Fibroblast of lung (primary cell): ENCODE measurements at regions not wholly inside any gene's neighbourhood (a gene's known extent, or its start where the extent isn't known, plus 50 kb on each side); places are given as distances from the start of the nearest gene placed in this dataset.

Experiments used
- DNase-seq, 2 donors: peaks; one replicate each; pipeline versions ENCODE4 v3.0.0 to v3.0.0-alpha.2; 2010; ENCODE audit warnings: low read depth in 2 of 2
- H2AFZ ChIP-seq: 2 replicates; pipeline ENCODE4 v1.5.1; 2012; ENCODE audit warnings: low read length, control low read depth, inconsistent platforms
- H3K27ac ChIP-seq: 2 replicates; pipeline ENCODE4 v1.5.1; 2011; ENCODE audit warnings: low read length, control low read depth; ENCODE audit not compliant: insufficient read depth
- H3K27me3 ChIP-seq: 2 replicates; pipeline ENCODE4 v1.5.1; 2011; ENCODE audit warnings: mild to moderate bottlenecking, low read length; ENCODE audit not compliant: control insufficient read depth, insufficient read depth
- H3K36me3 ChIP-seq: 2 replicates; pipeline ENCODE4 v1.5.1; 2011; ENCODE audit warnings: low read length; ENCODE audit not compliant: control insufficient read depth, insufficient read depth
- H3K4me1 ChIP-seq: 2 replicates; pipeline ENCODE4 v1.5.1; 2011; ENCODE audit warnings: low read length; ENCODE audit not compliant: control insufficient read depth, insufficient read depth; ENCODE audit errors: extremely low read depth
- H3K4me2 ChIP-seq: 2 replicates; pipeline ENCODE4 v1.5.1; 2011; ENCODE audit warnings: low read length, control low read depth; ENCODE audit not compliant: insufficient read depth; ENCODE audit errors: extremely low read depth
- H3K4me3 ChIP-seq, 4 experiments: fragments of 200-600 bp in 1 of 4; sonication (generic) in 1 of 4; replicated peaks in 1 of 4; 2 replicates each; pipeline ENCODE4 v1.5.1; 2011 to 2016; ENCODE audit warnings: low read length in 4 of 4, low read depth in 3 of 4, mild to moderate bottlenecking in 3 of 4, control low read depth in 2 of 4, inconsistent platforms in 1 of 4, mixed read lengths in 1 of 4; ENCODE audit not compliant: insufficient read depth in 1 of 4; ENCODE audit errors: control extremely low read depth in 1 of 4
- H3K79me2 ChIP-seq: 2 replicates; pipeline ENCODE4 v1.5.1; 2012; ENCODE audit warnings: mild to moderate bottlenecking, low read length, inconsistent platforms; ENCODE audit not compliant: control insufficient read depth, insufficient read depth
- H3K9ac ChIP-seq: 2 replicates; pipeline ENCODE4 v1.5.1; 2011; ENCODE audit warnings: mild to moderate bottlenecking, low read length, control low read depth; ENCODE audit not compliant: insufficient read depth
- H3K9me3 ChIP-seq: 2 replicates; pipeline ENCODE4 v1.5.1; 2012; ENCODE audit warnings: low read depth, low read length; ENCODE audit not compliant: control insufficient read depth, insufficient read depth
- H4K20me1 ChIP-seq: 2 replicates; pipeline ENCODE4 v1.5.1; 2011; ENCODE audit warnings: low read length; ENCODE audit not compliant: control insufficient read depth, insufficient read depth; ENCODE audit errors: extremely low read depth
- EZH2 ChIP-seq: IDR thresholded peaks from 2 replicates; pipeline ENCODE4 v1.5.1; 2012; ENCODE audit warnings: low read length, control low read depth, mild to moderate bottlenecking; ENCODE audit errors: missing control alignments
- TF ChIP-seq, protein P1 (sequence below), 2 donors: IDR thresholded peaks in 1 of 2; conservative IDR thresholded peaks in 1 of 2; 1 replicate in 1 of 2; 2 replicates in 1 of 2; pipeline ENCODE4 v1.5.1; 2011 to 2012; ENCODE audit warnings: low read length in 2 of 2, control low read depth in 1 of 2, inconsistent platforms in 1 of 2, low read depth in 1 of 2, mild to moderate bottlenecking in 1 of 2

DNA sequence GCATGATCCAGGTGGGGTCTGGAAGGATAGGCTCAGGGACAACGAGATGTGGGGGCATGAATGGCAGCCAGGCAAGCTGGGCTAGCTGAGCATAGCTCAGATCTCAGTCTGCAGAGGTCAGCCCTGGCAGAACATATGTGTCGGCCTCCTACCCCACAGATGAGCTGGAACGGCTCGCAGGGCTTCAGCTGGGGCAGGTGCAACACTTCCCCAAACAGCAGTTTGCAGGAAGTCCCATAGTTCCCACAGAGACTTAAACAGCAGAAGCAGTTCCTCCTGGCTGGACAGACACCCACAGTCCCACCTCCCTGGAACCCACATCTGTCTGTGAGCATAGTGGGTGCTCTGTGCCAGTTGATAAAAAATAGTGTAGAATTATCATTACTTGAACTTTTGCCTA is 404.6 kb downstream of the GADD45G start:
- no peak for DNase-seq
- H3K79me2 ChIP-seq: no peaks in the 10 kb centered on the region
- no peak overlapping the region for H3K9ac ChIP-seq
- H3K4me3 ChIP-seq: no peak overlapping the region
- no peak overlapping the region for H3K27ac ChIP-seq
- H3K4me2 ChIP-seq: no peak overlapping the region
- H4K20me1 ChIP-seq: no peaks in the 10 kb centered on the region
- TF ChIP-seq, protein P1, sequence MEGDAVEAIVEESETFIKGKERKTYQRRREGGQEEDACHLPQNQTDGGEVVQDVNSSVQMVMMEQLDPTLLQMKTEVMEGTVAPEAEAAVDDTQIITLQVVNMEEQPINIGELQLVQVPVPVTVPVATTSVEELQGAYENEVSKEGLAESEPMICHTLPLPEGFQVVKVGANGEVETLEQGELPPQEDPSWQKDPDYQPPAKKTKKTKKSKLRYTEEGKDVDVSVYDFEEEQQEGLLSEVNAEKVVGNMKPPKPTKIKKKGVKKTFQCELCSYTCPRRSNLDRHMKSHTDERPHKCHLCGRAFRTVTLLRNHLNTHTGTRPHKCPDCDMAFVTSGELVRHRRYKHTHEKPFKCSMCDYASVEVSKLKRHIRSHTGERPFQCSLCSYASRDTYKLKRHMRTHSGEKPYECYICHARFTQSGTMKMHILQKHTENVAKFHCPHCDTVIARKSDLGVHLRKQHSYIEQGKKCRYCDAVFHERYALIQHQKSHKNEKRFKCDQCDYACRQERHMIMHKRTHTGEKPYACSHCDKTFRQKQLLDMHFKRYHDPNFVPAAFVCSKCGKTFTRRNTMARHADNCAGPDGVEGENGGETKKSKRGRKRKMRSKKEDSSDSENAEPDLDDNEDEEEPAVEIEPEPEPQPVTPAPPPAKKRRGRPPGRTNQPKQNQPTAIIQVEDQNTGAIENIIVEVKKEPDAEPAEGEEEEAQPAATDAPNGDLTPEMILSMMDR (conservative IDR thresholded peaks at IDR 0.05 in 1 of 2, IDR thresholded peaks at IDR 0.05 in 1 of 2; ENCODE audit: low read depth in 1 of 2, low read length in 2 of 2): no peak
- TF ChIP-seq EZH2: no peak
- no peaks in the 10 kb centered on the region for H3K36me3 ChIP-seq
- no peaks in the 10 kb centered on the region for H3K27me3 ChIP-seq
- no peak overlapping the region for H2AFZ ChIP-seq
- no peaks in the 10 kb centered on the region for H3K9me3 ChIP-seq
- H3K4me1 ChIP-seq: peaks cover 4% of the 10 kb centered on the region

DNA sequence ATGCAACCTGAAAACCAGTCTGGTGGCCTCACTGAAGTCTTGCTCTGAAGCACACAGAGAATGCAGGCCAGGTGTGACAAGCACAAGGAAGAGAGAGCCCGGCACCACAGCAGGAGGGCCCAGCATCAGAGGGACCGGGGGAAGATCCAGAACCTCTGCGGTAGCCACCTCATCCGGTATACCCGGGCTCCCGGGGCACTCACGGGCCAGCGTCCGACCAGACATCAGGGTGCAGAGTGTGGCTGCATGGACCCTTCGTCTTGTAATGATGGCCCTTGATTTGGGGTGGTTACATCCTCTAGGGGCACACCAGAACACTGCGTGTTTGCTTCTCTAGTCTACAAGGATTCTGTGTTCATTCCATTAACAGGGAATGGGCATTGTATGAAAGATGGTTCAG is 406.0 kb downstream of the GADD45G start:
- Histone ChIP-seq H2AFZ (no peak overlapping the region), H3K4me1 (peaks cover 4% of the 10 kb centered on the region), H3K79me2 (no peaks in the 10 kb centered on the region), H3K9me3 (no peaks in the 10 kb centered on the region), H3K4me2 (no peak overlapping the region), H3K4me3 (no peak overlapping the region), H3K27ac (no peak overlapping the region), H3K9ac (no peak overlapping the region), H3K36me3 (no peaks in the 10 kb centered on the region), H4K20me1 (no peaks in the 10 kb centered on the region), H3K27me3 (no peaks in the 10 kb centered on the region)
- no peak for DNase-seq
- TF ChIP-seq, protein P1 (conservative IDR thresholded peaks at IDR 0.05 in 1 of 2, IDR thresholded peaks at IDR 0.05 in 1 of 2; ENCODE audit: low read depth in 1 of 2, low read length in 2 of 2): no peak
- no peak for TF ChIP-seq EZH2

GRCh38 chr9:90012949-90013348 is 408.1 kb downstream of the GADD45G start:
- H3K9ac ChIP-seq: no peak overlapping the region
- H3K27ac ChIP-seq: no peak overlapping the region
- no peaks in the 10 kb centered on the region for H3K4me1 ChIP-seq
- no peak overlapping the region for H3K4me3 ChIP-seq
- H3K79me2 ChIP-seq: no peaks in the 10 kb centered on the region
- no peaks in the 10 kb centered on the region for H4K20me1 ChIP-seq
- TF ChIP-seq, protein P1 (conservative IDR thresholded peaks at IDR 0.05 in 1 of 2, IDR thresholded peaks at IDR 0.05 in 1 of 2; ENCODE audit: low read depth in 1 of 2, low read length in 2 of 2): no peak
- no peak for TF ChIP-seq EZH2
- H3K36me3 ChIP-seq: no peaks in the 10 kb centered on the region
- H3K9me3 ChIP-seq: no peaks in the 10 kb centered on the region
- no peaks in the 10 kb centered on the region for H3K27me3 ChIP-seq
- H2AFZ ChIP-seq: no peak overlapping the region
- no peak for DNase-seq
- no peak overlapping the region for H3K4me2 ChIP-seq
